ENCODE measurements at regions not wholly inside any gene's neighbourhood (a gene's known extent, or its start where the extent isn't known, plus 50 kb on each side); places are given as distances from the start of the nearest gene placed in this dataset.

- Mint-ChIP-seq H3K27me3 (no peaks in the 10 kb centered on the region), H3K36me3 (no peaks in the 10 kb centered on the region)
- ATAC-seq (ENCODE audit: low read depth in 2 of 2), result no peak
Observed at GRCh38 chr3:178302966-178303930, 233.0 kb upstream of the KCNMB2 start.

GRCh38 chr3:178304758-178305467 lies 231.3 kb upstream of the KCNMB2 start:
- no peaks in the 10 kb centered on the region for H3K36me3 Mint-ChIP-seq
- no peak for ATAC-seq (ENCODE audit: low read depth in 2 of 2)

More at GRCh38 chr3:178302966-178303930, 233.0 kb upstream of the KCNMB2 start:
- H3K4me3 Mint-ChIP-seq, result no peak overlapping the region
- no peak for DNase-seq
- H3K4me1 Mint-ChIP-seq, result no peaks in the 10 kb centered on the region
- H3K27ac Mint-ChIP-seq, result no peak overlapping the region
- H3K9me3 Mint-ChIP-seq, result no peaks in the 10 kb centered on the region

GRCh38 chr3:178306432-178307115 lies 229.7 kb upstream of the KCNMB2 start:
- no peaks in the 10 kb centered on the region for H3K4me1 Mint-ChIP-seq
- H3K27ac Mint-ChIP-seq, result no peak overlapping the region
- H3K36me3 Mint-ChIP-seq, result no peaks in the 10 kb centered on the region
- no peaks in the 10 kb centered on the region for H3K9me3 Mint-ChIP-seq
- DNase-seq (no peak), ATAC-seq (ENCODE audit: low read depth in 2 of 2) (no peak)
- H3K27me3 Mint-ChIP-seq, result no peaks in the 10 kb centered on the region
- H3K4me3 Mint-ChIP-seq, result no peak overlapping the region

More at GRCh38 chr3:178304758-178305467, 231.3 kb upstream of the KCNMB2 start:
- DNase-seq, result no peak
- no peaks in the 10 kb centered on the region for H3K4me1 Mint-ChIP-seq
- H3K27ac Mint-ChIP-seq, result no peak overlapping the region
- H3K4me3 Mint-ChIP-seq, result no peak overlapping the region
- H3K27me3 Mint-ChIP-seq, result no peaks in the 10 kb centered on the region
- no peaks in the 10 kb centered on the region for H3K9me3 Mint-ChIP-seq

- H3K36me3 Mint-ChIP-seq, result no peaks in the 10 kb centered on the region
- H3K4me1 Mint-ChIP-seq, result no peaks in the 10 kb centered on the region
- H3K9me3 Mint-ChIP-seq, result peaks cover 0 to 3% (median 0%) of the 10 kb centered on the region in 7 donors
- no peak for DNase-seq
- H3K27me3 Mint-ChIP-seq, result peaks cover 0 to 5% (median 0%) of the 10 kb centered on the region in 3 donors
- no peak for ATAC-seq (ENCODE audit: low read depth in 2 of 2)
- peak overlapping the region in 1 of 6 donors; percentile 61 for H3K27ac Mint-ChIP-seq
- H3K4me3 Mint-ChIP-seq, result no peak overlapping the region
Observed at GRCh38 chr3:178308771-178309170, 227.5 kb upstream of the KCNMB2 start.

- Mint-ChIP-seq H3K36me3 (no peaks in the 10 kb centered on the region), H3K27me3 (peaks cover 0 to 14% (median 0%) of the 10 kb centered on the region in 3 donors), H3K27ac (peak overlapping the region in 1 of 6 donors; percentile 9), H3K4me3 (no peak overlapping the region), H3K9me3 (peaks cover 0 to 3% (median 0%) of the 10 kb centered on the region in 7 donors), H3K4me1 (no peaks in the 10 kb centered on the region)
- no peak for DNase-seq
- ATAC-seq (ENCODE audit: low read depth in 2 of 2), result no peak
Observed at GRCh38 chr3:178310949-178311348, 225.3 kb upstream of the KCNMB2 start.

- ATAC-seq (ENCODE audit: low read depth in 2 of 2) (no peak), DNase-seq (no peak)
- peak overlapping the region in 1 of 6 donors; percentile 17 for H3K27ac Mint-ChIP-seq
- H3K9me3 Mint-ChIP-seq, result peaks cover 0 to 3% (median 0%) of the 10 kb centered on the region in 7 donors
- peaks cover 0 to 15% (median 0%) of the 10 kb centered on the region in 3 donors for H3K27me3 Mint-ChIP-seq
- H3K4me3 Mint-ChIP-seq, result no peak overlapping the region
- no peaks in the 10 kb centered on the region for H3K36me3 Mint-ChIP-seq
- no peaks in the 10 kb centered on the region for H3K4me1 Mint-ChIP-seq
Observed at GRCh38 chr3:178313716-178314115, 222.5 kb upstream of the KCNMB2 start.

- H3K4me3 Mint-ChIP-seq, result no peak overlapping the region
- ATAC-seq (ENCODE audit: low read depth in 2 of 2) (no peak), DNase-seq (no peak)
- peaks cover 0 to 2% (median 0%) of the 10 kb centered on the region in 7 donors for H3K9me3 Mint-ChIP-seq
- H3K4me1 Mint-ChIP-seq, result no peaks in the 10 kb centered on the region
- H3K36me3 Mint-ChIP-seq, result no peaks in the 10 kb centered on the region
- H3K27me3 Mint-ChIP-seq, result peaks cover 0 to 10% (median 0%) of the 10 kb centered on the region in 3 donors
- no peak overlapping the region for H3K27ac Mint-ChIP-seq
Observed at GRCh38 chr3:178318340-178318739, 217.9 kb upstream of the KCNMB2 start.

GRCh38 chr3:178318941-178319816 lies 217.1 kb upstream of the KCNMB2 start:
- no peak overlapping the region for H3K27ac Mint-ChIP-seq
- no peaks in the 10 kb centered on the region for H3K36me3 Mint-ChIP-seq
- H3K27me3 Mint-ChIP-seq, result peaks cover 0 to 10% (median 0%) of the 10 kb centered on the region in 3 donors
- ATAC-seq (ENCODE audit: low read depth in 2 of 2), result no peak
- no peak overlapping the region for H3K4me3 Mint-ChIP-seq
- DNase-seq, result no peak
- H3K9me3 Mint-ChIP-seq, result peaks cover 0 to 2% (median 0%) of the 10 kb centered on the region in 7 donors
- no peaks in the 10 kb centered on the region for H3K4me1 Mint-ChIP-seq

GRCh38 chr3:178320456-178321351 lies 215.5 kb upstream of the KCNMB2 start:
- H3K4me1 Mint-ChIP-seq, result no peaks in the 10 kb centered on the region
- DNase-seq (no peak), ATAC-seq (ENCODE audit: low read depth in 2 of 2) (no peak)
- no peaks in the 10 kb centered on the region for H3K36me3 Mint-ChIP-seq
- no peak overlapping the region for H3K27ac Mint-ChIP-seq
- peaks cover 0 to 3% (median 0%) of the 10 kb centered on the region in 3 donors for H3K27me3 Mint-ChIP-seq
- no peaks in the 10 kb centered on the region for H3K9me3 Mint-ChIP-seq
- H3K4me3 Mint-ChIP-seq, result no peak overlapping the region

GRCh38 chr3:178324356-178324755 lies 211.9 kb upstream of the KCNMB2 start:
- no peak overlapping the region for H3K27ac Mint-ChIP-seq
- DNase-seq (no peak), ATAC-seq (ENCODE audit: low read depth in 2 of 2) (no peak)
- H3K9me3 Mint-ChIP-seq, result no peaks in the 10 kb centered on the region
- H3K27me3 Mint-ChIP-seq, result no peaks in the 10 kb centered on the region
- H3K36me3 Mint-ChIP-seq, result no peaks in the 10 kb centered on the region
- H3K4me3 Mint-ChIP-seq, result no peak overlapping the region
- H3K4me1 Mint-ChIP-seq, result no peaks in the 10 kb centered on the region

GRCh38 chr3:178325330-178325729 lies 210.9 kb upstream of the KCNMB2 start:
- no peak for ATAC-seq (ENCODE audit: low read depth in 2 of 2)
- Mint-ChIP-seq H3K27me3 (no peaks in the 10 kb centered on the region), H3K4me3 (no peak overlapping the region)

GRCh38 chr3:178329936-178330335 lies 206.3 kb upstream of the KCNMB2 start:
- Mint-ChIP-seq H3K27ac (no peak overlapping the region), H3K36me3 (no peaks in the 10 kb centered on the region), H3K4me3 (no peak overlapping the region), H3K27me3 (peaks cover 0 to 5% (median 0%) of the 10 kb centered on the region in 3 donors), H3K9me3 (no peaks in the 10 kb centered on the region), H3K4me1 (no peaks in the 10 kb centered on the region)
- ATAC-seq (ENCODE audit: low read depth in 2 of 2), result no peak
- no peak for DNase-seq

More at GRCh38 chr3:178325330-178325729, 210.9 kb upstream of the KCNMB2 start:
- Mint-ChIP-seq H3K36me3 (no peaks in the 10 kb centered on the region), H3K4me1 (no peaks in the 10 kb centered on the region), H3K9me3 (no peaks in the 10 kb centered on the region), H3K27ac (no peak overlapping the region)
- DNase-seq, result no peak

Data from naive B cell (primary cell).